SU-DHL-6 (cell line): ENCODE measurements at regions not wholly inside any gene's neighbourhood (a gene's known extent, or its start where the extent isn't known, plus 50 kb on each side); places are given as distances from the start of the nearest gene placed in this dataset.

Experiments used
- H2AFZ ChIP-seq: fragments of 200-600 bp; sonication (generic); 2 replicates; pipeline ENCODE4 v1.6.1; 2014; ENCODE audit warnings: low read depth, mild to moderate bottlenecking, moderate library complexity, mixed read lengths, antibody characterized with exemption, low read length; ENCODE audit not compliant: severe bottlenecking
- H3F3A ChIP-seq: fragments of 200-600 bp; shearing (Covaris generic); 2 replicates; pipeline ENCODE4 v1.6.0; 2016; ENCODE audit warnings: antibody characterized with exemption, mild to moderate bottlenecking; ENCODE audit not compliant: insufficient read depth
- H3K27ac ChIP-seq: fragments of 200-600 bp; sonication (generic); 2 replicates; pipeline ENCODE4 v1.5.1; 2016; ENCODE audit warnings: low read depth, mild to moderate bottlenecking, low read length, moderate library complexity, mixed read lengths
- H3K27me3 ChIP-seq: fragments of 200-600 bp; sonication (generic), shearing (Covaris generic); 2 replicates; pipeline ENCODE4 v1.6.0; 2014; ENCODE audit warnings: mild to moderate bottlenecking, low read length
- H3K36me3 ChIP-seq: fragments of 200-600 bp; sonication (generic); 2 replicates; pipeline ENCODE4 v1.6.1; 2014; ENCODE audit warnings: mild to moderate bottlenecking, low read length, mixed read lengths
- H3K4me2 ChIP-seq: fragments of 300-600, 200-600 bp; shearing (Covaris generic), sonication (generic); 2 replicates; pipeline ENCODE4 v1.6.0; 2014; ENCODE audit warnings: low read length, low read depth, mild to moderate bottlenecking; ENCODE audit not compliant: poor library complexity, severe bottlenecking
- H3K4me3 ChIP-seq: fragments of 200-600 bp; sonication (generic); 2 replicates; pipeline ENCODE4 v1.5.1; 2014; ENCODE audit warnings: antibody characterized with exemption, low read length, mild to moderate bottlenecking, mixed read lengths; ENCODE audit not compliant: insufficient read depth, poor library complexity, severe bottlenecking
- H3K79me2 ChIP-seq: fragments of 200-600 bp; sonication (generic); 2 replicates; pipeline ENCODE4 v1.6.1; 2014; ENCODE audit warnings: mild to moderate bottlenecking, low read length, moderate library complexity; ENCODE audit not compliant: insufficient read depth
- H3K9ac ChIP-seq: fragments of 200-600 bp; sonication (generic); 2 replicates; pipeline ENCODE4 v1.7.0; 2014; ENCODE audit warnings: mild to moderate bottlenecking, low read length
- H3K9me2 ChIP-seq: fragments of 200-600 bp; sonication (generic); replicated peaks from 2 replicates; pipeline ENCODE4 v1.6.1; 2014; ENCODE audit warnings: low read length; ENCODE audit not compliant: insufficient read depth
- H3K9me3 ChIP-seq: fragments of 200-600 bp; sonication (generic); 2 replicates; pipeline ENCODE4 v1.6.1; 2014; ENCODE audit warnings: low read length, mixed read lengths; ENCODE audit not compliant: insufficient read depth
- H4K20me1 ChIP-seq: fragments of 200-600 bp; sonication (generic); 2 replicates; pipeline ENCODE4 v1.6.1; 2014; ENCODE audit warnings: low read depth, mild to moderate bottlenecking, antibody characterized with exemption, low read length, moderate library complexity, mixed read lengths
- CTCF ChIP-seq: fragments of 200-600 bp; sonication (generic); IDR thresholded peaks from one replicate; pipeline ENCODE4 v1.5.1; 2017; ENCODE audit warnings: antibody characterized with exemption, mild to moderate bottlenecking, low read length, moderate library complexity; ENCODE audit not compliant: insufficient read depth, poor library complexity, severe bottlenecking
- EZH2phosphoT487 ChIP-seq: fragments of 200-600 bp; sonication (generic), shearing (Covaris generic); conservative IDR thresholded peaks from 2 replicates; pipeline ENCODE4 v1.6.1; 2018; ENCODE audit warnings: mild to moderate bottlenecking, antibody characterized with exemption, low read length, moderate library complexity, mixed read lengths

- Histone ChIP-seq H4K20me1 (no peaks in the 10 kb centered on the region), H3K27me3 (no peaks in the 10 kb centered on the region), H3K4me3 (no peak overlapping the region), H3F3A (no peaks in the 10 kb centered on the region), H2AFZ (no peak overlapping the region), H3K4me2 (no peak overlapping the region), H3K9me2 (no peaks in the 10 kb centered on the region), H3K36me3 (no peaks in the 10 kb centered on the region), H3K9me3 (no peaks in the 10 kb centered on the region), H3K9ac (no peak overlapping the region), H3K79me2 (no peaks in the 10 kb centered on the region), H3K27ac (no peak overlapping the region)
- TF ChIP-seq EZH2phosphoT487 (no peak), CTCF (no peak)
Observed at GRCh38 chr14:86104691-86105265, 574.8 kb downstream of the FLRT2 start.

GRCh38 chr14:86094512-86094911 is 564.6 kb downstream of the FLRT2 start:
- H3F3A ChIP-seq: no peaks in the 10 kb centered on the region
- no peak overlapping the region for H2AFZ ChIP-seq
- no peaks in the 10 kb centered on the region for H3K9me3 ChIP-seq
- TF ChIP-seq CTCF (no peak), EZH2phosphoT487 (no peak)
- no peak overlapping the region for H3K4me3 ChIP-seq
- H3K79me2 ChIP-seq: no peaks in the 10 kb centered on the region
- no peak overlapping the region for H3K9ac ChIP-seq
- no peaks in the 10 kb centered on the region for H3K9me2 ChIP-seq
- H3K27ac ChIP-seq: no peak overlapping the region
- H3K27me3 ChIP-seq: no peaks in the 10 kb centered on the region
- H3K36me3 ChIP-seq: no peaks in the 10 kb centered on the region
- no peak overlapping the region for H3K4me2 ChIP-seq
- H4K20me1 ChIP-seq: no peaks in the 10 kb centered on the region

GRCh38 chr14:86091811-86092210 is 561.9 kb downstream of the FLRT2 start:
- Histone ChIP-seq H3K9ac (no peak overlapping the region), H4K20me1 (no peaks in the 10 kb centered on the region), H2AFZ (no peak overlapping the region), H3K4me2 (no peak overlapping the region), H3K79me2 (no peaks in the 10 kb centered on the region), H3K27ac (no peak overlapping the region), H3K27me3 (no peaks in the 10 kb centered on the region), H3K9me2 (no peaks in the 10 kb centered on the region), H3K36me3 (no peaks in the 10 kb centered on the region), H3K4me3 (no peak overlapping the region), H3K9me3 (no peaks in the 10 kb centered on the region), H3F3A (no peaks in the 10 kb centered on the region)
- TF ChIP-seq EZH2phosphoT487 (no peak), CTCF (no peak)

GRCh38 chr14:86088156-86088555 is 558.2 kb downstream of the FLRT2 start:
- Histone ChIP-seq H3K9ac (no peak overlapping the region), H3K27ac (no peak overlapping the region), H3K79me2 (no peaks in the 10 kb centered on the region), H3K36me3 (no peaks in the 10 kb centered on the region), H3K4me3 (no peak overlapping the region), H3K4me2 (no peak overlapping the region), H2AFZ (no peak overlapping the region), H3F3A (no peaks in the 10 kb centered on the region), H3K27me3 (no peaks in the 10 kb centered on the region), H4K20me1 (no peaks in the 10 kb centered on the region), H3K9me2 (no peaks in the 10 kb centered on the region), H3K9me3 (no peaks in the 10 kb centered on the region)
- TF ChIP-seq EZH2phosphoT487: no peak
- TF ChIP-seq CTCF: no peak
